HEK293 (cell line): ENCODE measurements at regions not wholly inside any gene's neighbourhood (a gene's known extent, or its start where the extent isn't known, plus 50 kb on each side); places are given as distances from the start of the nearest gene placed in this dataset.

Experiments used
- CTCF ChIA-PET: fragments of 350-600 bp; formaldehyde crosslinking; extraction: SDS; loops from one replicate; lab custom pipeline; 2021; ENCODE audit warnings: antibody characterized with exemption; lab: Yijun Ruan, JAX
- POLR2A ChIA-PET: fragments of 300-600 bp; formaldehyde crosslinking; extraction: SDS; loops from one replicate; lab custom pipeline; 2020; ENCODE audit warnings: antibody characterized with exemption, inconsistent platforms; lab: Yijun Ruan, JAX
- H3K27ac ChIP-seq: fragments of 200-500 bp; sonication (Bioruptor generic); 2 replicates; pipeline ENCODE4 v1.5.1; 2014; ENCODE audit warnings: low read depth, low read length, control low read depth, inconsistent platforms; ENCODE audit errors: extremely low read depth
- H3K36me3 ChIP-seq, 2 experiments: fragments of 200-500 bp in 1 of 2; sonication (Bioruptor generic) in 1 of 2; 1 replicate in 1 of 2; 2 replicates in 1 of 2; pipeline ENCODE4 v1.5.1; 2014 to 2017; ENCODE audit warnings: inconsistent platforms in 2 of 2, low read length in 2 of 2; ENCODE audit not compliant: control insufficient read depth in 2 of 2, insufficient read depth in 1 of 2
- H3K4me1 ChIP-seq: fragments of 200-500 bp; sonication (Bioruptor generic); 2 replicates; pipeline ENCODE4 v1.5.1; 2014; ENCODE audit warnings: mild to moderate bottlenecking, low read length, inconsistent platforms; ENCODE audit not compliant: control insufficient read depth, insufficient read depth
- H3K4me3 ChIP-seq: 2 replicates; pipeline ENCODE4 v1.5.1; 2011; ENCODE audit warnings: low read depth, mild to moderate bottlenecking, control low read depth, low read length, moderate library complexity
- H3K9me3 ChIP-seq: fragments of 200-500 bp; sonication (Bioruptor generic); 2 replicates; pipeline ENCODE4 v1.5.1; 2014; ENCODE audit warnings: low read depth, low read length, inconsistent platforms; ENCODE audit not compliant: control insufficient read depth, insufficient read depth
- BCL11A ChIP-seq: fragments of 450-650 bp; formaldehyde crosslinking; IDR thresholded peaks from 2 replicates; pipeline ENCODE4 v1.5.1; 2016; ENCODE audit warnings: low read depth, missing biosample characterization, missing genetic modification characterization
- GFI1B ChIP-seq: fragments of 450-650 bp; formaldehyde crosslinking; IDR thresholded peaks from 2 replicates; pipeline ENCODE4 v1.5.1; 2016; ENCODE audit warnings: missing biosample characterization, missing genetic modification characterization
- HOXA7 ChIP-seq: sonication (generic); formaldehyde crosslinking; IDR thresholded peaks from 2 replicates; pipeline ENCODE4 v1.8.1; 2022; ENCODE audit warnings: missing genetic modification reagents, borderline replicate concordance
- HOXC10 ChIP-seq: sonication (generic); formaldehyde crosslinking; IDR thresholded peaks from 2 replicates; pipeline ENCODE4 v1.8.1; 2023; ENCODE audit warnings: mild to moderate bottlenecking, missing genetic modification reagents
- IKZF3 ChIP-seq: fragments of 450-650 bp; IDR thresholded peaks from 2 replicates; pipeline ENCODE4 v1.5.0; 2018; ENCODE audit warnings: missing biosample characterization, mild to moderate bottlenecking, missing genetic modification characterization, moderate library complexity
- INSM2 ChIP-seq: fragments of 450-650 bp; formaldehyde crosslinking; IDR thresholded peaks from 2 replicates; pipeline ENCODE4 v1.5.1; 2016; ENCODE audit warnings: missing biosample characterization, missing genetic modification characterization
- KLF1 ChIP-seq: fragments of 450-650 bp; formaldehyde crosslinking; IDR thresholded peaks from 2 replicates; pipeline ENCODE4 v1.5.1; 2016; ENCODE audit warnings: missing biosample characterization, missing genetic modification characterization
- KLF10 ChIP-seq: fragments of 450-650 bp; IDR thresholded peaks from 2 replicates; pipeline ENCODE4 v1.5.1; 2018; ENCODE audit warnings: missing biosample characterization, mild to moderate bottlenecking, missing genetic modification characterization
- KLF16 ChIP-seq: fragments of 450-650 bp; formaldehyde crosslinking; IDR thresholded peaks from 2 replicates; pipeline ENCODE4 v1.5.1; 2017; ENCODE audit warnings: missing biosample characterization, missing genetic modification characterization
- PRDM1 ChIP-seq: fragments of 450-650 bp; formaldehyde crosslinking; IDR thresholded peaks from 2 replicates; pipeline ENCODE4; 2016; ENCODE audit warnings: missing biosample characterization, missing genetic modification characterization
- RBAK ChIP-seq: fragments of 450-650 bp; formaldehyde crosslinking; IDR thresholded peaks from 2 replicates; pipeline ENCODE4 v1.5.1; 2016; ENCODE audit warnings: missing biosample characterization, missing genetic modification characterization
- SP2 ChIP-seq: fragments of 450-650 bp; formaldehyde crosslinking; IDR thresholded peaks from 2 replicates; pipeline ENCODE4 v1.5.1; 2016; ENCODE audit warnings: missing biosample characterization, missing genetic modification characterization
- ZBTB10 ChIP-seq: fragments of 450-650 bp; formaldehyde crosslinking; IDR thresholded peaks from 2 replicates; pipeline ENCODE4 v1.5.1; 2016; ENCODE audit warnings: missing biosample characterization, missing genetic modification characterization
- ZBTB8A ChIP-seq: fragments of 450-650 bp; formaldehyde crosslinking; IDR thresholded peaks from 2 replicates; pipeline ENCODE4 v1.5.1; 2016; ENCODE audit warnings: missing biosample characterization, missing genetic modification characterization
- ZFP37 ChIP-seq: fragments of 450-650 bp; formaldehyde crosslinking; IDR thresholded peaks from 2 replicates; pipeline ENCODE4 v1.5.1; 2016; ENCODE audit warnings: missing biosample characterization, missing genetic modification characterization
- ZIC2 ChIP-seq: fragments of 450-650 bp; formaldehyde crosslinking; IDR thresholded peaks from 2 replicates; pipeline ENCODE4 v1.5.1; 2016; ENCODE audit warnings: missing biosample characterization, missing genetic modification characterization
- ZNF174 ChIP-seq: fragments of 450-650 bp; formaldehyde crosslinking; IDR thresholded peaks from 2 replicates; pipeline ENCODE4 v1.5.0; 2017; ENCODE audit warnings: missing biosample characterization, mild to moderate bottlenecking, missing genetic modification characterization
- ZNF398 ChIP-seq: fragments of 450-650 bp; formaldehyde crosslinking; IDR thresholded peaks from 2 replicates; pipeline ENCODE4 v1.5.1; 2017; ENCODE audit warnings: missing biosample characterization, missing genetic modification characterization
- ZNF449 ChIP-seq: fragments of 450-650 bp; formaldehyde crosslinking; IDR thresholded peaks from 2 replicates; pipeline ENCODE4 v1.5.1; 2017; ENCODE audit warnings: missing biosample characterization, mild to moderate bottlenecking, missing genetic modification characterization, moderate library complexity
- ZNF473 ChIP-seq: fragments of 450-650 bp; formaldehyde crosslinking; IDR thresholded peaks from 2 replicates; pipeline ENCODE4 v1.5.1; 2017; ENCODE audit warnings: missing biosample characterization, missing genetic modification characterization
- ZNF544 ChIP-seq: fragments of 450-650 bp; formaldehyde crosslinking; IDR thresholded peaks from 2 replicates; pipeline ENCODE4 v1.5.0; 2017; ENCODE audit warnings: missing biosample characterization, missing genetic modification characterization
- ZNF548 ChIP-seq: fragments of 450-650 bp; formaldehyde crosslinking; IDR thresholded peaks from 2 replicates; pipeline ENCODE4 v1.5.1; 2016; ENCODE audit warnings: missing biosample characterization, missing genetic modification characterization
- ZNF560 ChIP-seq: fragments of 450-650 bp; formaldehyde crosslinking; IDR thresholded peaks from 2 replicates; pipeline ENCODE4 v1.5.1; 2017; ENCODE audit warnings: missing biosample characterization, missing genetic modification characterization, borderline replicate concordance
- ZNF621 ChIP-seq: fragments of 450-650 bp; formaldehyde crosslinking; IDR thresholded peaks from 2 replicates; pipeline ENCODE4 v1.5.1; 2017; ENCODE audit warnings: missing biosample characterization, missing genetic modification characterization
- ZNF670 ChIP-seq: fragments of 450-650 bp; formaldehyde crosslinking; IDR thresholded peaks from 2 replicates; pipeline ENCODE4 v1.5.1; 2016; ENCODE audit warnings: missing biosample characterization, missing genetic modification characterization, low read depth
- ZNF792 ChIP-seq: fragments of 450-650 bp; formaldehyde crosslinking; IDR thresholded peaks from 2 replicates; pipeline ENCODE4 v1.5.1; 2016; ENCODE audit warnings: missing biosample characterization, missing genetic modification characterization
- ZNF830 ChIP-seq: fragments of 450-650 bp; IDR thresholded peaks from 2 replicates; pipeline ENCODE4 v1.5.0; 2018; ENCODE audit warnings: missing biosample characterization, missing genetic modification characterization, low read depth, mild to moderate bottlenecking, moderate library complexity
- ZXDB ChIP-seq: fragments of 450-650 bp; formaldehyde crosslinking; IDR thresholded peaks from 2 replicates; pipeline ENCODE4 v1.5.1; 2016; ENCODE audit warnings: missing biosample characterization, missing genetic modification characterization

- no peak for TF ChIP-seq ZBTB10
Observed at GRCh38 chr3:152682477-152682876, 152.5 kb upstream of the P2RY1 start (continued).

GRCh38 chr3:152683521-152683999, 151.4 kb upstream of the P2RY1 start:
- no peaks in the 10 kb centered on the region for H3K9me3 ChIP-seq
- TF ChIP-seq ZNF449 (no peak), INSM2 (no peak), HOXA7 (no peak), ZNF792 (no peak), ZNF398 (tag by site-specific recombination) (no peak), ZNF560 (tag by site-specific recombination) (no peak), ZNF548 (no peak), ZNF621 (tag by site-specific recombination) (no peak), IKZF3 (tag by site-specific recombination) (no peak), KLF16 (tag by site-specific recombination) (no peak), KLF1 (no peak), ZNF544 (tag by site-specific recombination) (no peak), HOXC10 (CRISPR knock-in tag) (no peak), ZNF830 (tag by site-specific recombination) (no peak), ZNF473 (tag by site-specific recombination) (no peak), ZIC2 (tag by site-specific recombination) (no peak), ZFP37 (tag by site-specific recombination) (no peak)
- no peaks in the 10 kb centered on the region for H3K36me3 ChIP-seq
- H3K27ac ChIP-seq, result no peak overlapping the region
- ChIA-PET POLR2A (no interaction called here), CTCF (no interaction called here)
- H3K4me1 ChIP-seq, result no peaks in the 10 kb centered on the region
- no peak overlapping the region for H3K4me3 ChIP-seq

- no peaks in the 10 kb centered on the region for H3K9me3 ChIP-seq
- ChIA-PET POLR2A (no interaction called here), CTCF (no interaction called here)
- H3K27ac ChIP-seq, result no peak overlapping the region
- no peak overlapping the region for H3K4me3 ChIP-seq
- no peaks in the 10 kb centered on the region for H3K36me3 ChIP-seq
- no peaks in the 10 kb centered on the region for H3K4me1 ChIP-seq
- TF ChIP-seq ZNF670 (tag by site-specific recombination) (no peak), SP2 (tag by site-specific recombination) (no peak), BCL11A (tag by site-specific recombination) (no peak), ZBTB8A (tag by site-specific recombination) (no peak), ZXDB (tag by site-specific recombination) (no peak), KLF10 (no peak), PRDM1 (tag by site-specific recombination) (no peak), RBAK (no peak), ZNF174 (tag by site-specific recombination) (no peak), GFI1B (tag by site-specific recombination) (no peak)
Observed at GRCh38 chr3:152684279-152684678, 150.7 kb upstream of the P2RY1 start.
